Stimulated activated CD8-positive, alpha-beta memory T cell treated with anti-CD3 and anti-CD28 coated beads, Interleukin-15, amount 100 ng/mL, for 1 hour (primary cell): ENCODE measurements at regions not wholly inside any gene's neighbourhood (a gene's known extent, or its start where the extent isn't known, plus 50 kb on each side); places are given as distances from the start of the nearest gene placed in this dataset.
"Not testable (repeated sequence)": the region's sequence is repeated elsewhere in the genome, so short reads cannot be mapped to it uniquely, and the experiment has no call there.

Source experiments
- DNase-seq: peaks from one replicate; pipeline ENCODE4 v3.0.0-alpha.2; 2020; ENCODE audit warnings: low read depth

DNA sequence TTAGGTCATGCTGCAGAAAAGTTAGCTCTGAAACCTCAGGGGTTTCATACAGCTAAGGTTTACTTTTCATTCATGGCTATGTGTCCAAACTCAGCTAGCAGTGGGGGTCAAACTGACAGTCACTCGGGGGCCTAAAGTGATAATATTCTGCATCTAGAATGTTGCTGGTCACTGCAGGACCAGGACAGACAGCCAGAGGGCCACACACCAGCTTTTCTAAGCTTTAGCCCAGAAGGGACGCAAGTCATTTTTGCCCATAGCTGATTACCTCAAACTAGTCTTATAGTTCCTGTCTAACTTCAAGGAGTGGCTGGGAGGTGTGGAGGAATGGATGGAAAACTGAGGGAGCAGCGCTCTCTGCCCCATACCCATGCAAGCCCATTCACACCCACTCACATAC, 163.0 kb upstream of the NLRP1 start:
- DNase-seq = no peak

DNA sequence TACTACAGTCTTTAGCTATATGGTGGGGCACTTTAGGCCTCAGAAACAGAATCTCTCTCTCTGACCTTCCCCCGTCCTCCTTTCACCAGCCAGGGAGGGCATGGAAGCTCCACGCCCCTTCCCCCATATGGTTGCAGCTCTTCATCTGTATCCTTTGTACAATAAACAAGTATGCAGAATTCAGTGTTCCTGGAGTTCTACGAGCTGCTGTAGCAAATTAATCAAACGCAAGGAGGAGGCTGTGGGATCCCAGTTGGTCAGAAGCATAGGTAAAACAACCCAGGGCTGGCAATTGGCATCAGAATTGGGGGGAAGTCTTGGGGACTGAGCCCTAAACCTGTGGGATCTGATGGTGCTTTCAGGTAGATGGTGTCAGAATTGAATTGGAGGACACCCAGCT, 163.7 kb upstream of the NLRP1 start:
- DNase-seq = no peak

DNA sequence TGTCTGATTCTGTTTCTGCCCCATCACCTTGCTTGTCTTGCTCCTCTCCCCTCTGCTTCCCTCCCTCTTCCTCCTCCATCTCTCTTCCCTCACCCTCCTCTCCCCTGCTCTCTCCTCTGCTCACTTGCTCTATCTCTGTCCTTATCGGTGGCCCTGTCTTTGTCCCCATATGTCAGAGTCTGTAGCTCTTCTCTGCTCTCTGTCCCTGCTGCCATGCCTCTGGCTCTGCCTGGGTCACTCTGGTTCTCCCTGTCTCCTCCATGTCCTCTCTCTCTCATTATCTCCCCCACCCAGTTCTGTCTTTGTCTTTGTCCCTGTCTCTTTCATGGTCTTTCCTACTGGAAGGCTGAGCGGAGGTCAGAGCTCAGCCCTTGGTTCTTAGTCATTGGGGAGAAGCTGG, 169.1 kb upstream of the NLRP1 start:
- no peak for DNase-seq

DNA sequence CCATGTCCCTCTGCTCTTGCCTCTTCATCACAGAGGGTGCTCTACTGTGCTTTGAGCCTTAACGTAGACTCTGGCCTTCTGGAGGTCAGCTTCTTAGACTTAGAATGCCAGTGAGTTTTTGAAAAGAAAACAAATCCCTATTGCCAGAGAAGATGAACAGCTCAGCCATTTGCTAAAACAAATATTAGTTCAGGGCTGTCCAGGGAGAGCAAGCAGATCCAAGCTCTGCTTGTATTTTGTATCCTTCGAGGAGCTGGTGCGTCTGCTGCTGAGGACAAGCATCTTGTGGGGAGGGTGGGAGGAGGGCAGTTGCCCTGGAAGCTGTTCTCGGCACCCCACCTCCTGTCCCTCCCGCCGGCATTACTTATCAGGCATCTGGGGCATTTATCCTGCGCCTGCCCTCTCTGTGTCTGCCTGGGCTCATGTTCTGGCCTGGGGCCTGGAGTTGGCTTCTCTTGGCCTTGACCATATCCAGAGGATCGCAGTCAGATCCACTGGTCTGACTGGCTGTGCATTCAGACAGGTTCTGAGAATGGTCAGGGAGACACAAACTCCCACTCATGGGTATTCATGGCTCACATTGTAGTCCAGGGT, 173.1 kb upstream of the NLRP1 start:
- no peak for DNase-seq

DNA sequence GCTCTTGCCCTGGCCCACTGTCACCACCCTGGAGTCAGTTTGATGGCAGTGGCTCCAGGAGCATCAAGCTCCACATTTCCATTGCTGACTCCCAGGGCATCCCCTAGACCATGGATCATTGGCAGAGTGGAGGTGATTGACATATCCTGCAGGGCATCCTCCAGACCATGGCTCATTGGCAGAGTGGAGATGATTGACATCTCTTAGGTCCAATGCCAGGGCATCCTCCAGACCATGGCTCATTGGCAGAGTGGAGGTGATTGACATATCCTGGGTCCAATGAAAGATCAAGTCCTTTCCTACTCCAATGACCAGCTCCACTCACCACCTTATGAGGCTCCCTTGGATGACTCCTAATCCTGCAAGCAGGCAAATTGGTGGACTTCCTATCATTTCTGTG, 174.3 kb upstream of the NLRP1 start:
- DNase-seq = no peak

DNA sequence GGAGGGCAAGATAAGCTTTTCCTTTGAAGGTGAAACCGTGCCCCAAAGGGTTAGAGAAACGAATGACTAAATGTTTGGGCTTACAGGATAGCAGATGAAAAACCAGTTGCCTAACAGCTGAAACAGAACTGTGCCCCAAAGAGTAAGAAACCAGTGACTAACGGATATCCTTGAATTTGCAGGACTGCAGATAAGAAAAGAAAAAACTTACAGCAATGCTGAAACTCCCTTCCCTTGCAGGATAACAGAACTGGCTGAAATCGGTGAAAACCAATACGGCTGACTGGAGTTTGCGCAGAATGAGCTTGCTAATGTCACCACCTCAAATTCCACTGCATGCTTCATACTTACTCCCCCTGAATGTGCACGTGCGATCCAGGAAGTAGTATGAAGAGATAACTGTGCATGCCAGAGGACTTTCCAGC, 175.2 kb upstream of the NLRP1 start:
- DNase-seq = no peak

DNA sequence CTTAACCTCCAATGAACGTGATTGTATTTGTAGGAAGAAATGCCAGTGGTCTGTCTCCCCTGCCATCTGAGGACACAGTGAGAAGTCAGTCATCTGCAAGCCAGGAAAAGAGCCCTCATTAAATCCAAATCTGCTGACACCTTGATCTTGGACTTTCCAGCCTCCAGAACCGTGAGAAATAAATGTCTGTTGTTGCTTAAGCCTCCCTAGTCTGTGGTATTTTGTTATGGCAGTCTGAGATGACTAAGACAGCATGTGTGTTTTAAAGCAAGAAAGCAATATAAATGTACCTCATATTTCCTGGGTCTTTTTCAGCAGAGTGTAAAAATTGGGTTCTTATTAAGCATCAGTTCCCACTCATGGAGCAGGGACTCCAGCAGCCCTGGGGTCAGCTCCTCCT, 177.9 kb upstream of the NLRP1 start:
- no peak for DNase-seq

DNA sequence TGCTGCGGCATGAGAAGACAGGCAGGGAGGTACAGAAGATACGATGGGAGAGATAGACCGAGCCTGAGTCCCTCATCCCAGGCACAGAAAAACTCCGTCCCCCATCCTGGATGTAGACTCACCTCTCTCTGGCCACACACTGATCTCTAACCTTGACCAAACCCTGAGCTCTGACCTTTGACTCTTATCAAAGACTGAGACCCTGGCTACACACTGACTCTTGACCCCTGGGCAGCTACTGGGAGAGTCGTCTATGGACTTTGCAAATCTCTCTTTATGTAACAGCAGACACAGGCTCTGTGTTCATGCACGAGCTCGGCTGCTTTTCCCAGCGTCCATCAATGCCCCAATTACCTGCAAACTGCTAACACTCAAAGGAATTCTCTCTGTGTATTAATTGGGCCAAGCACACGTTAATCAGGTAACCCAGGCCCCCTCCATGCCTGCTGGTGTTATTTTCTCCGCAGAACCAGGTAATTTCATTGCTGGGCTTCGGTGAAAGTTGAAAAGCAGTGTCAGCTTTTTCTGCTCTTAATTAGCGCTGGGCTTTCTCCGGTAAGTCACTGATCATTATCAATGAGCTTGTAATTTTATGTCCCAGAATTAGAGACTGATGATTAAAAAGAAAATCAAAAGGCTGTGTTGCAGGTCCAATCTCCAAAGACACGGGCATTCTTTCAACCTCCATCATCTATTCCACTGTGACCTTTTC, 179.4 kb upstream of the NLRP1 start:
- DNase-seq = no peak

DNA sequence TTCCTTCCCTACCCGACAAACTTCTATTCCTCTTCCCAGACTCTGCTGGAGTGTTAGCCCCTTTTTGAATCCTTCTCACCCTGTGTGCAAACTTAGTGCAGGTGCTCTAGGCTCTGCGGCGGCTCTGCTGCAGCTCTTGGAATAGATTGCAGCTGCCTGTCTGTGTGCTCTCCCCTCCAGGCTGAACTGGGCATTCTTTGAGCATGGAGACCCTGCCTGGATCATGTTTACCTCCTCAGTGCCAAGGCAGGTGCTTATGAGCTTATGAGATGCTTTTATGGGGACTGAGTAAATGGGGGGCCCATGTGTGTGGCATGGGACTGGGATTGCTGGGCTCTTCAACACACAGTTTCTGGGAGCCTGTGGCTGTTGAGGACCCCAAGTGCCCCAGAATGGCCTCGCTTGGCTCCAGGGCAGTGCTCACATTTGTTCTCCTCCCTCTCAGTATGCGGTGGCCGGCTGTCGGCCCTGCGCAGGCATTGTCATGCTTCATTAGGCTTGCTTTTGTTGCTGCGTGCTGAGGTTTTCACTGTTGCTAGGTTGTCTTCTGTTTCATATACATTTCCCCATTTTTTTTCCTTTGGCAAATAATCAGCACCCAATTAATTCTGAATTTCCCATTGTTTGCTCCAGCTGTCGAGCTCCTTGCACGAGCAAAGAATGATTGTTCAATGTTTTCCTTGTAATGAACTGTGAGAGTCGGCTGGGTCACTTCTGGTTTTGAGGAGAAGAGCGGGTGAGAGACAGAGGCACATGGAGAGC, 185.5 kb upstream of the NLRP1 start:
- no peak for DNase-seq

DNA sequence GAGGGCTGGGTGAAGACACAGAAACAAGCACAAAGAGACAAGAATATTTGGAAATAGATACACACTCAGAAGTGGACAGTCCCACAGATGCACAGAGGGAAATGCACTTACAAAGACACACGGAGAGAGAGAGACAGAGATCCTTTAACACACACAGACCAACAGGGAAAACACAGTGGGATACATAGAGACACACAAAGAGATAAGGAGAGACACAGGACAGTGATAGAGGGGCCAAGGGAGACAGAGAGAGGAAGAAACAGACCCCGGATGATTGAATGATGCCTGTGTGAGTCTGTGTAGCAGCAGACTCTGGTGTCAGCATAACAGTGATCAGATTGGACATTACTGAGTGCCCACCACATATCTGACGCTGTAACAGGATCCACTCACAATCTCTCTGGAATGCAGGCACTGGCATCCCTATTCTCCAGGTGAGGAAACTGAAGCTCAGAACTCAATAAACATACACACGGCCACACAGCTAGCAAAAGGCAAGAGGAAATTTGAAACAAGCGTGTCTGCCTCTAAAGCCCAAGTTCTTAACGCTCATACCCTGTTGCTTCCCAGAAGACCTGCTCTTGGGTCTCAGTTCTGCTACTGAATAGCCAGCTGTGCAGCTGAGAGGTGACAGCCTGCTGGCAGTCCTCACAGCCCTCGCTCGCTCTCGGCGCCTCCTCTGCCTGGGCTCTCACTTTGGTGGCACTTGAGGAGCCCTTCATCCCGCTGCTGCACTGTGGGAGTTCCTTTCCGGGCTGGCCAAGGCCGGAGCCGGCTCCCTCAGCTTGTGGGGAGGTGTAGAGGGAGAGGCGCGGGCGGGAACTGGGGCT, 186.3 kb upstream of the NLRP1 start:
- DNase-seq = no peak

DNA sequence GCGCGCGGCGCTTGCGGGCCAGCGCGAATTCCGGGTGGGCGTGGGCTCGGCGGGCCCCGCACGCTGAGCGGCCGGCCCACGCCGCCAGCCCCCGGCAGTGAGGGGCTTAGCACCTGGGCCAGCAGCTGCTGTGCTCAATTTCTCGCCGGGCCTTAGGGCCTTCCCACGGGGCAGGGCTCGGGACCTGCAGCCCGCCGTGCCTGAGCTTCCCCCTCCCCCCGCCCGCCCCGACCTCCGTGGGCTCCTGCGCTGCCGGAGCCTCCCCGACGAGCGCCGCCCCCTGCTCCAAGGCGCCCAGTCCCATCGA, 186.9 kb upstream of the NLRP1 start:
- DNase-seq = not testable (repeated sequence)

DNA sequence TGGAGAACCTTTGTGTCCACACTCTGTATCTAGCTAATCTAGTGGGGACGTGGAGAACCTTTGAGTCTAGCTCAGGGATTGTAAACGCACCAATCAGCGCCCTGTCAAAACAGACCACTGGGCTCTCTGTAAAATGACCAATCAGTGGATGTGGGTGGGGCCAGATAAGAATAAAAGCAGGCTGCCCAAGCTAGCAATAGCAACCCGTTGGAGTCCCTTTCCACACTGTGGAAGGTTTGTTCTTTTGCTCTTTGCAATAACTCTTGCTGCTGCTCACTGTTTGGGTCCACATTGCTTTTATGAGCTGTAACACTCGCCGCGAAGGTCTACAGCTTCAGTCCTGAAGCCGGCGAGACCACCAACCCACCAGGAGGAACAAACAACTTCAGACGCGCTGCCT, 187.7 kb upstream of the NLRP1 start:
- not testable (repeated sequence) for DNase-seq

DNA sequence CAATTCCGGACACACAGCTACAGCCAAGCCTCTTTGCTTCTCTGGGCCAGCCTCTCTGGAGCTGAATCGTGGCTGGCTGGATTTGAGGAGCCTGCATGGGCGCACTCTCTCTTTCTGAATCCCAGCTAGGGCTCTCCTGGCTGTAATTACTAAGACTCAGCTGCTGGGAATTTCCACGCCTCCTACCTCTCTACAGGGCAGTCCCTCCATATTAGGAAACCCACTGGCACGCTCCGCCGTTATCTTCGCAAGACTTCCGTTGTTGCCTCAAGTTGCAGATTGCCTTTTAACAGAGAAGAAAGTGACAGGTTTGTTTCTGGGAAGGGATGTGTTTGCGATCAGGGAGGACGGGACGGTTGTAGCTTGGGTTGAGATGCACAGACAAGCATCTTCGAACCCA, 188.4 kb upstream of the NLRP1 start:
- DNase-seq = no peak

DNA sequence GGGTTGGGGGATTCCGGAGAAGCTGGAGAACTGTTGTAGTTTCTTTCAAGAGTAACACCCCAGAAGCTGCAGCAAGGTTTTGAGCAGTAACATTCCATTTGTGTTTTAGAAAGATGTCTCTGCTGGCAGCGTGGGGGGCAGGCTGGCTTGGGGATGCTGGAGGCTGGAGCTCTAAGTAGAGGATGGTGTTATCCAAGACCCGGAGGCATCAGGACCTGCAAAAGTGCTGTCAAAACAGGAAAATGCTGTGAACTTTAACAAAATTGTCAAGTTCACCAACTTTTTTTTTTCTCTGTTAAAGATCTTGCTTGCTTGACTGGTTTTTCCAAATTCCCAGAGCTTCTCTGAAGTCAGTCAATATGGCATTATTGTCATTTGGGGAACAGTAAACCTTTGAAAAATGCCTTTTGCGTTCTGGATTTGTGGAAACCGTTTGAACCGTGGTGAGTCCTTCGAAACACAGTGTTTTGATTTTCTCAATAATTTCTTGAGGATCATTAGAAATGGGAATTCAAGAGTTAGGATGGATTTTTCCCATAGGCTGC, 189.6 kb upstream of the NLRP1 start:
- DNase-seq = no peak

DNA sequence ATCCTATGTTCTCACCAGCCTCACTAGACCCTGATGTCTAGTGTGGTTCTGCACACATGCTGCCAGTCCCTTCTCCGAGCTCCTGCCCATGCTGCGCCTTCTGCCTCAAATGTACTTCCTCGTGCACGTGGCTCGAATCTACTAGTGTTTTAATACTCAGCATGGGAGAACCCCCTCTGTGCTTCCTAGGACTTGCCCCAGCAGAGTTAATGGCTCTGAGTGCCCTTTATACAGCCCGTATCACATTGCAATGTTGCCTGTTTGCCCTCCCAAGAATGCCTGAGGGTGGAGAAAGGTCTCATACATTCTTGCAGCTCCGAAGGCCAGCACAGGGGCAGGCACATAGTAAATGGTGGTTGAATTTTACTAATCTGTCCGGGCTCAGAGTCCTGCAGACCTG, 190.8 kb upstream of the NLRP1 start:
- DNase-seq = no peak

DNA sequence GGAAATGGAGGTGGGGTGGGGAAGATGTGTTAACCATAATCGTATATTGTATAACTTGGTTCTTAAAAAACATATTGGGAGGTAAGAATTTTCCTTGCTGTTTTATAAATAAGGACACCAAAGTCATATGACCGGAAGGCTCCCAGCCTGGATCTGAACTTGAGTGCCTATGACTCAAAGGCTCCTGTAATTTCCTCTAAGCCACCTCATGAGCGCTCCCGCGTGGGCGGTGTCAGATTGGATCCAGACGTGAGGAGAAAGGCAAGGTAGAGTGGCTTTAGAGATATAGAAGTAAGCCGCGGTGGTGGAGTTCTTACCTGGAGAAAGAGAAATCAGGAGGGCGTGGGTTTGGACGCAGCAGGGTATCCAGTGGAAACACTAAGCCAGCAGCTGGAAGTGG, 196.2 kb upstream of the NLRP1 start:
- no peak for DNase-seq

DNA sequence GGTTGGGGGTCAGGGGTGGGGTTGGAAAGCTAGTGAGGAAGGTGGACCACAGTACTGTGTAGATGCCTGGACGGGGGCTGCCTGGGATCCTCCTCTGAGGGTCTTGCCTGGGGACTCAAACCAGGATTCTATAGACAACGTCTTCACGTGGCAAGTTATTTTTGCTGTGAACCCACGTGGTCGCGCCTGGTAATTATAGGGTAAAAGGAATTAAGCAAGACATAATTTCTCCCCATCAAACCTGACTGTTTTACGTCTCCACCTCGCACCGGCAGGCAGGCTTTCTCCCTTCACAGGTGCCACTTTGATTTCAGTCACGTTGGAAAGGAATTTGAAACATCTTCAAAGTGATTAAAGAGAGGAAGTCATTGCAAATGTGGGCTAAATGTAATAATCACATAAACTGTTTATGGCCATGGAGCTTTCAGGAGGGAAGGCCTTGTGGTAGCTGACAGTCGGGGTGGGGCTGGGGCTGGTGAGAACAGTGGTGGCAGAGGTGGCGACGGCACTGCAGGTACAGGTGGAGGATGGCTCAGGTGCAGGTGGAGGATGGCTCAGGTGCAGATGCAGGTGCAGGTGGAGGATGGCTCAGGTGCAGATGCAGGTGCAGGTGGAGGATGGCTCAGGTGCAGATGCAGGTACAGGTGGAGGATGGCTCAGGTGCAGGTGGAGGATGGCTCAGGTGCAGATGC, 197.1 kb upstream of the NLRP1 start:
- no peak for DNase-seq

DNA sequence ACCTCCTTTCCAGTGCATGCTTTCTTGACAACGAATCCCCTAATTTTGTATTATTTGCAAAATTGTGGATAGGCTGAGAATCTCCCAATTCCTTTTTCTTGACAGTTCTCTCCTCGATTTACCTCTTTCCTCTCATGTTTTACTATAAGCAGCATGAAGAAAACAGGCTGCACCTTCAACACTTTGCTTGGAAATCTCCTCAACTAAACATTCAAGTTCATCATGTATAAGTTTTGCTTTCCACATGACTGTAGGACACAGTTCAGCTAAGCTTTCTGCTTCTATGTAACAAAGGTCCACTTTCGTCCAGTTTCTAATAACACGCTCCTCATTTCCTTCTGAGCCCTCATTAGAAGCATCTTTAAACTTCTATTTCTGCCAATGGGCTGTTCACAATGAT, 199.0 kb upstream of the NLRP1 start:
- no peak for DNase-seq

DNA sequence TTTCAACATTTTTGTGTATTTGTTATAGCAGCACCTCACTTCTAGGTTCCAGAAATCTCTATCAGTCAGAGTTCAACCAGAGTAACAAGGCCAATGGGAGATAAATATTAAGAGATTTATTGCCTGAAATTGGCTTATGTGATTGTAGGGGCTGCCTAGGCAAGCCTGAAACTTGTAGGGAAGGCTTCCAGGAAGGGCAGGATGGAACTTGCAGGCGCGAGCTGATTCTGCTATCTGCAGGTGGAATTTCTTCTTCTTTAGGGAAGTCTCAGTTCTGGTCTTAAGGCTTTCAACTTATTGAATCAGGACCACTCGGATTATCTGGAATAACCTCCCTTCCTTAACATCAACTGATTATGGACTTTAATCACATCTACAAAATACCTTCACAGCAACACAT, 199.5 kb upstream of the NLRP1 start:
- no peak for DNase-seq

DNA sequence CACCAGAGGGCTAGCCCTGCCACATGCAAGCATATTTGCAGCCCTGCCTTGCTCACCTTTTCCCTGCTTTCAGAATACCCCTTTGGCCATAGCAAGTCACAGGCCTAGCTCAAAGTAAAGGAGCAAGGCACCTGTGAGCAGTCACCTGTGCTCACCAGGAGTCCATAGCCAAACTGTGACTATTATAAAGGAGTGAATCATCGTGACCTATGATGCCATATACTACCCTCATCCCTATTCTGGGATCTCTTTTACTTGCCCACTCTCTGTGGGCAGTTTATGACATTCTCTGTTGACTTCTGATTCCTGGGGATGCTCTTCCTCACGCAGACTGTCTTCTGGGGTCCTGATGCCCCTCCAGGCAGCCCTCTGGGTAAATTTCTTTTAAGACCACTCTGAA, 200.5 kb upstream of the NLRP1 start:
- no peak for DNase-seq

DNA sequence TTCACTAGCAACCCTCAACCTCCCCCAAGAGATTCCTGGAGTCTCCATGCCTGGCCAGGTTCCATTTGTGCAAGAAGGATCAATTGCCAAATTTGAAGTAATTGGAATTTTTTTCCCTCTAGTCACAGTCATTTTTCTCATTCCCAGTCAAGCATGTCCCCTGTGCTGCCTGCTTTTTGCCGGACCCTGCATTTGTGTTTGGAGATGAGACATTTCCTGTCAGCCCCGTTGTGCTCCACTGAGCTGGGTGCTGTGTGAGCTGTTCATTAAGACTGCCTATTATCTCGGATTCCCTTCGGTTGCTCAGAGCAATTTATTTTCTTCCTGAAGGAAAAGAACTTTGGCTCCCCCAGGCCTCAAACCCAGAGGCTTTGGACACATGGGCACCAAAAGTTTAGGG, 201.0 kb upstream of the NLRP1 start:
- DNase-seq = no peak
